SK-N-SH (cell line): ENCODE measurements at regions not wholly inside any gene's neighbourhood (a gene's known extent, or its start where the extent isn't known, plus 50 kb on each side); places are given as distances from the start of the nearest gene placed in this dataset.

Source experiments
- CTCF ChIA-PET: fragments of 300-600, 350-600 bp; formaldehyde crosslinking; extraction: SDS; loops from one replicate; lab custom pipeline; 2021; lab: Yijun Ruan, JAX
- POLR2A ChIA-PET: fragments of 350-600 bp; sonication (Branson Sonifier 250); formaldehyde crosslinking; extraction: SDS; loops from one replicate; lab custom pipeline; 2020; ENCODE audit warnings: antibody characterized with exemption, inconsistent platforms; lab: Yijun Ruan, JAX
- DNase-seq: peaks from one replicate; pipeline ENCODE4 v3.0.0; 2012
- H2AFZ ChIP-seq: fragments of 200-600 bp; sonication (generic); 2 replicates; pipeline ENCODE4 v1.8.1; 2016; ENCODE audit warnings: antibody characterized with exemption, mild to moderate bottlenecking, low read depth
- H3F3A ChIP-seq: fragments of 200-600 bp; sonication (generic); replicated peaks from 2 replicates; pipeline ENCODE3; 2016; ENCODE audit warnings: antibody characterized with exemption, mild to moderate bottlenecking; ENCODE audit not compliant: insufficient read depth
- H3K27ac ChIP-seq, 2 experiments: fragments of 200-500 bp in 1 of 2; fragments of 200-600 bp in 1 of 2; sonication (Bioruptor generic) in 1 of 2; sonication (generic), shearing (Covaris generic) in 1 of 2; 2 replicates each; pipeline versions ENCODE4 v1.5.1 to v1.6.1; 2014 to 2016; ENCODE audit warnings: low read depth in 2 of 2, inconsistent platforms in 1 of 2, low read length in 1 of 2, mild to moderate bottlenecking in 1 of 2, mixed read lengths in 1 of 2
- H3K27me3 ChIP-seq: fragments of 200-600 bp; sonication (generic), shearing (Covaris generic); 2 replicates; pipeline ENCODE4 v1.6.1; 2016; ENCODE audit warnings: mixed run types; ENCODE audit not compliant: insufficient read depth
- H3K36me3 ChIP-seq, 2 experiments: fragments of 200-500 bp in 1 of 2; fragments of 200-600 bp in 1 of 2; sonication (Bioruptor generic) in 1 of 2; sonication (generic) in 1 of 2; replicated peaks in 1 of 2; 2 replicates each; pipeline versions ENCODE3 to v1.5.1; 2014 to 2016; ENCODE audit warnings: low read length in 1 of 2, mild to moderate bottlenecking in 1 of 2; ENCODE audit not compliant: insufficient read depth in 2 of 2, control insufficient read depth in 1 of 2
- H3K4me1 ChIP-seq, 2 experiments: fragments of 200-500 bp in 1 of 2; fragments of 200-600 bp in 1 of 2; sonication (Bioruptor generic) in 1 of 2; sonication (generic), shearing (Covaris generic) in 1 of 2; 2 replicates each; pipeline versions ENCODE4 v1.5.1 to v1.6.1; 2014 to 2016; ENCODE audit warnings: low read depth in 1 of 2, low read length in 1 of 2, mixed run types in 1 of 2; ENCODE audit not compliant: insufficient read depth in 2 of 2, control insufficient read depth in 1 of 2
- H3K4me2 ChIP-seq: fragments of 200-600 bp; sonication (generic), shearing (Covaris generic); 2 replicates; pipeline ENCODE4 v1.6.1; 2017; ENCODE audit warnings: mixed run types
- H3K4me3 ChIP-seq, 2 experiments: fragments of 200-500 bp in 1 of 2; fragments of 200-600 bp in 1 of 2; sonication (Bioruptor generic) in 1 of 2; sonication (generic), shearing (Covaris generic) in 1 of 2; 2 replicates each; pipeline versions ENCODE4 v1.5.1 to v1.8.1; 2014 to 2016; ENCODE audit warnings: low read depth in 2 of 2, inconsistent platforms in 1 of 2, low read length in 1 of 2, mild to moderate bottlenecking in 1 of 2, mixed read lengths in 1 of 2, moderate library complexity in 1 of 2
- H3K79me2 ChIP-seq: fragments of 200-600 bp; sonication (generic); 2 replicates; pipeline ENCODE4 v1.8.1; 2017; ENCODE audit warnings: mild to moderate bottlenecking; ENCODE audit not compliant: insufficient read depth
- H3K9ac ChIP-seq: fragments of 200-600 bp; sonication (generic); 2 replicates; pipeline ENCODE4 v1.6.1; 2017; ENCODE audit warnings: mixed run types
- H3K9me2 ChIP-seq: fragments of 200-600 bp; sonication (generic); 2 replicates; pipeline ENCODE4 v1.6.1; 2017; ENCODE audit warnings: mixed run types
- H3K9me3 ChIP-seq: fragments of 200-600 bp; sonication (generic); 2 replicates; pipeline ENCODE4 v1.6.1; 2017; ENCODE audit warnings: mixed run types, mild to moderate bottlenecking, moderate library complexity
- H4K20me1 ChIP-seq: fragments of 200-600 bp; sonication (generic); 2 replicates; pipeline ENCODE4 v1.6.1; 2017; ENCODE audit warnings: mild to moderate bottlenecking, mixed run types; ENCODE audit not compliant: insufficient read depth
- CHD2 ChIP-seq: fragments of 150-350 bp; IDR thresholded peaks from 2 replicates; pipeline ENCODE4 v1.6.1; 2018; ENCODE audit warnings: low read length; ENCODE audit not compliant: partially characterized antibody
- ELF1 ChIP-seq: IDR thresholded peaks from 2 replicates; pipeline ENCODE4 v1.4.0; 2012
- EP300 ChIP-seq, 2 experiments: IDR thresholded peaks; 2 replicates each; pipeline versions ENCODE4 v1.4.0 to v1.6.1; 2012; ENCODE audit warnings: borderline replicate concordance in 1 of 2, low read depth in 1 of 2, low read length in 1 of 2
- FOSL2 ChIP-seq: IDR thresholded peaks from 2 replicates; pipeline ENCODE4 v1.4.0; 2012; ENCODE audit warnings: low read depth, mild to moderate bottlenecking, moderate library complexity, borderline replicate concordance
- GABPA ChIP-seq: IDR thresholded peaks from 2 replicates; pipeline ENCODE4 v1.4.0; 2012; ENCODE audit warnings: low read depth, mild to moderate bottlenecking
- GATA2 ChIP-seq: sonication (generic); formaldehyde crosslinking; IDR thresholded peaks from 2 replicates; pipeline ENCODE4 v1.5.0; 2020; ENCODE audit warnings: mild to moderate bottlenecking, missing genetic modification reagents
- IRF3 ChIP-seq: fragments of 150-350 bp; IDR thresholded peaks from 2 replicates; pipeline ENCODE4 v1.6.1; 2016; ENCODE audit warnings: mild to moderate bottlenecking, low read depth, low read length
- JUND ChIP-seq: IDR thresholded peaks from 2 replicates; pipeline ENCODE4 v1.4.0; 2012
- MEF2A ChIP-seq: IDR thresholded peaks from 2 replicates; pipeline ENCODE4 v1.4.0; 2012; ENCODE audit warnings: low read depth, borderline replicate concordance
- MXI1 ChIP-seq: IDR thresholded peaks from 2 replicates; pipeline ENCODE4 v1.6.1; 2012; ENCODE audit warnings: mild to moderate bottlenecking, low read depth, low read length, improper control_type of control experiment
- PBX3 ChIP-seq: IDR thresholded peaks from 2 replicates; pipeline ENCODE4; 2012
- REST ChIP-seq: IDR thresholded peaks from 2 replicates; pipeline ENCODE4 v1.6.1; 2012; ENCODE audit warnings: mild to moderate bottlenecking, low read depth, low read length, moderate library complexity
- RFX5 ChIP-seq: IDR thresholded peaks from 2 replicates; pipeline ENCODE4 v1.6.1; 2012; ENCODE audit warnings: mild to moderate bottlenecking, improper control_type of control experiment, low read length
- SIN3A ChIP-seq: IDR thresholded peaks from 2 replicates; pipeline ENCODE4 v1.6.1; 2012; ENCODE audit warnings: low read depth, mild to moderate bottlenecking, low read length, moderate library complexity, borderline replicate concordance
- TAF1 ChIP-seq: IDR thresholded peaks from 2 replicates; pipeline ENCODE4 v1.6.1; 2012; ENCODE audit warnings: low read depth, mild to moderate bottlenecking, low read length, moderate library complexity, borderline replicate concordance
- TCF12 ChIP-seq: IDR thresholded peaks from 2 replicates; pipeline ENCODE4 v1.4.0; 2012
- USF1 ChIP-seq: IDR thresholded peaks from 2 replicates; pipeline ENCODE4 v1.4.0; 2012; ENCODE audit warnings: low read depth, borderline replicate concordance
- USF2 ChIP-seq: fragments of 150-350 bp; IDR thresholded peaks from 2 replicates; pipeline ENCODE4 v1.6.1; 2017; ENCODE audit warnings: antibody characterized with exemption, low read length, low read depth, borderline replicate concordance
- ZBTB33 ChIP-seq: IDR thresholded peaks from 2 replicates; pipeline ENCODE4 v1.4.0; 2012; ENCODE audit warnings: low read depth, borderline replicate concordance
- WGBS: methylation state at CpG from one replicate; pipeline ENCODE4 v1.1.6; 2017; ENCODE audit warnings: low lambda C conversion rate; 5-methylcytosine and 5-hydroxymethylcytosine counted together

GRCh38 chr2:37481244-37481643 lies 136.8 kb downstream of the QPCT start:
- DNase-seq, result no peak
- POLR2A ChIA-PET, result no interaction called here

More at GRCh38 chr2:37481244-37481643, 136.8 kb downstream of the QPCT start:
- no peak overlapping the region; a peak in 1 of 4 replicates for H3K4me3 ChIP-seq
- WGBS, result 100% methylated on average over 2 of the region's 2 CpGs
- TF ChIP-seq PBX3 (no peak), MEF2A (no peak), ZBTB33 (no peak), TCF12 (no peak), RFX5 (no peak), IRF3 (no peak), ELF1 (no peak), MXI1 (no peak), REST (no peak), USF2 (no peak), GABPA (no peak), TAF1 (no peak), FOSL2 (no peak), GATA2 (CRISPR knock-in tag) (no peak), EP300 (IDR thresholded peaks at IDR 0.05; ENCODE audit: borderline replicate concordance in 1 of 2, low read depth in 1 of 2, low read length in 1 of 2) (no peak), CHD2 (no peak), SIN3A (no peak), USF1 (no peak), JUND (no peak)
- H2AFZ ChIP-seq, result no peak overlapping the region
- no peaks in the 10 kb centered on the region for H3F3A ChIP-seq
- no peaks in the 10 kb centered on the region for H3K27me3 ChIP-seq
- CTCF ChIA-PET, result interaction anchor here (1.3 to 1.6 kb wide), 3 partner anchors 13 to 72 kb away, joined by 3 to 4 read pairs (median 4); no protein-coding TSS in a partner anchor
- H3K4me1 ChIP-seq, result peaks cover 0 to 18% of the 10 kb centered on the region in 2 experiments; a peak in 2 of 4 replicates
- no peaks in the 10 kb centered on the region for H3K9me3 ChIP-seq
- no peak overlapping the region for H3K27ac ChIP-seq
- H3K9me2 ChIP-seq, result no peaks in the 10 kb centered on the region
- H3K9ac ChIP-seq, result no peak overlapping the region
- no peaks in the 10 kb centered on the region for H3K36me3 ChIP-seq
- H4K20me1 ChIP-seq, result no peaks in the 10 kb centered on the region
- H3K79me2 ChIP-seq, result no peaks in the 10 kb centered on the region
- H3K4me2 ChIP-seq, result no peak overlapping the region
